Mucosa of descending colon (tissue), 3 donors: ENCODE measurements at regions not wholly inside any gene's neighbourhood (a gene's known extent, or its start where the extent isn't known, plus 50 kb on each side); places are given as distances from the start of the nearest gene placed in this dataset.
"Not testable (repeated sequence)": the region's sequence is repeated elsewhere in the genome, so short reads cannot be mapped to it uniquely, and the experiment has no call there.

Source experiments
- ATAC-seq: fragments of 200-7000 bp; cut with Tn5 transposase; one replicate; pipeline ENCODE4 v1.9.1; 2020; ENCODE audit warnings: mild to moderate bottlenecking, moderate library complexity
- DNase-seq, 3 donors: peaks; one replicate each; pipeline ENCODE4 v3.0.0-alpha.2; 2020
- H3K36me3 ChIP-seq: fragments of 200-600 bp; one replicate; pipeline ENCODE4 v1.8.0; 2021; ENCODE audit warnings: low read depth, mild to moderate bottlenecking
- H3K4me1 ChIP-seq: fragments of 200-600 bp; one replicate; pipeline ENCODE4 v1.8.0; 2021; ENCODE audit warnings: low read depth, mild to moderate bottlenecking
- H3K4me3 ChIP-seq: fragments of 200-600 bp; one replicate; pipeline ENCODE4 v1.8.0; 2021; ENCODE audit warnings: mild to moderate bottlenecking
- H3K9me3 ChIP-seq: fragments of 200-600 bp; one replicate; pipeline ENCODE4 v1.8.0; 2021; ENCODE audit warnings: mild to moderate bottlenecking
- intact Hi-C, 2 donors: fragments of 100-400 bp; cut with DNase I in 1 of 2; cut with micrococcal nuclease in 1 of 2; formaldehyde crosslinking; loops; one replicate each; pipeline versions ENCODE4 v1.11.0 to v1.11.1; 2022; cut with DNase I, micrococcal nuclease
- TF ChIP-seq, protein P1 (sequence below): fragments of 200-600 bp; IDR thresholded peaks from one replicate; pipeline ENCODE4 v1.8.0; 2022; ENCODE audit warnings: antibody characterized with exemption, mild to moderate bottlenecking
- donor health status: DM: no; HTN: no; CAD: no; lungs with moderate emphysema.
- donor health status: DM: no; HTN: no; CAD: no.
- donor health status: DM: no; HTN: yes; CAD: no.

- H3K36me3 ChIP-seq = no peaks in the 10 kb centered on the region
- DNase-seq = no peak
- no peak overlapping the region for H3K4me3 ChIP-seq
- no peak for ATAC-seq
- no peaks in the 10 kb centered on the region for H3K4me1 ChIP-seq
- intact Hi-C loops = no loop called here
- H3K9me3 ChIP-seq = peaks cover 6% of the 10 kb centered on the region
- TF ChIP-seq, protein P1, sequence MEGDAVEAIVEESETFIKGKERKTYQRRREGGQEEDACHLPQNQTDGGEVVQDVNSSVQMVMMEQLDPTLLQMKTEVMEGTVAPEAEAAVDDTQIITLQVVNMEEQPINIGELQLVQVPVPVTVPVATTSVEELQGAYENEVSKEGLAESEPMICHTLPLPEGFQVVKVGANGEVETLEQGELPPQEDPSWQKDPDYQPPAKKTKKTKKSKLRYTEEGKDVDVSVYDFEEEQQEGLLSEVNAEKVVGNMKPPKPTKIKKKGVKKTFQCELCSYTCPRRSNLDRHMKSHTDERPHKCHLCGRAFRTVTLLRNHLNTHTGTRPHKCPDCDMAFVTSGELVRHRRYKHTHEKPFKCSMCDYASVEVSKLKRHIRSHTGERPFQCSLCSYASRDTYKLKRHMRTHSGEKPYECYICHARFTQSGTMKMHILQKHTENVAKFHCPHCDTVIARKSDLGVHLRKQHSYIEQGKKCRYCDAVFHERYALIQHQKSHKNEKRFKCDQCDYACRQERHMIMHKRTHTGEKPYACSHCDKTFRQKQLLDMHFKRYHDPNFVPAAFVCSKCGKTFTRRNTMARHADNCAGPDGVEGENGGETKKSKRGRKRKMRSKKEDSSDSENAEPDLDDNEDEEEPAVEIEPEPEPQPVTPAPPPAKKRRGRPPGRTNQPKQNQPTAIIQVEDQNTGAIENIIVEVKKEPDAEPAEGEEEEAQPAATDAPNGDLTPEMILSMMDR = no peak
Measured at GRCh38 chr3:20490996-20491395, 305.0 kb upstream of the SGO1 start.

- TF ChIP-seq, protein P1 = no peak
- Histone ChIP-seq H3K36me3 (no peaks in the 10 kb centered on the region), H3K4me1 (no peaks in the 10 kb centered on the region), H3K4me3 (no peak overlapping the region), H3K9me3 (peaks cover 8% of the 10 kb centered on the region)
- intact Hi-C loops = no loop called here
- ATAC-seq = no peak
- DNase-seq = no peak
Measured at GRCh38 chr3:20488151-20488550, 302.1 kb upstream of the SGO1 start.

DNA sequence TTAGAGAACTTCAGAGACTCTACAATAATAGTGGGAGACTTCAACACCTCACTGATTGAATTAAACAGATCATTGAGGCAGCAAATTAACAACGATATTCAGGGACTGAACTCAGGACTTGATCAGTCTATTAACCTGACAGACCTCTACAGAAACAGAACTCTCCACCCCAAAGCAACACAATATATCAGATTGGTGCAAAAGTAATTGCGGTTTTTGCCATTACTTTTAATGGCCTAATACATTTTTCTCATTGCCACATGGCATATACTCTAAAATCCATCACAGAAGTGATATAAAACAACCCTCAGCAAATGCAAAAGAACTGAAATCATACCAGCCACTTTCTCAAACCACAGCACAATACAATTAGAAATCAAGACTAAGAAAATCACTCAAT, 298.1 kb upstream of the SGO1 start:
- TF ChIP-seq, protein P1 = no peak
- Histone ChIP-seq H3K36me3 (no peaks in the 10 kb centered on the region), H3K4me1 (no peaks in the 10 kb centered on the region), H3K4me3 (no peak overlapping the region), H3K9me3 (peaks cover 19% of the 10 kb centered on the region)
- no peak for ATAC-seq
- intact Hi-C loops = no loop called here
- no peak for DNase-seq

GRCh38 chr3:20482350-20482749, 296.3 kb upstream of the SGO1 start:
- no peaks in the 10 kb centered on the region for H3K36me3 ChIP-seq
- H3K4me1 ChIP-seq = no peaks in the 10 kb centered on the region
- peaks cover 19% of the 10 kb centered on the region for H3K9me3 ChIP-seq
- TF ChIP-seq, protein P1 = no peak
- intact Hi-C loops = no loop called here
- DNase-seq (no peak), ATAC-seq (no peak)
- no peak overlapping the region for H3K4me3 ChIP-seq

GRCh38 chr3:20480786-20481365, 294.9 kb upstream of the SGO1 start:
- Histone ChIP-seq H3K9me3 (peaks cover 24% of the 10 kb centered on the region), H3K4me3 (no peak overlapping the region), H3K36me3 (no peaks in the 10 kb centered on the region), H3K4me1 (no peaks in the 10 kb centered on the region)
- intact Hi-C loops = no loop called here
- ATAC-seq (no peak), DNase-seq (no peak)
- TF ChIP-seq, protein P1 = no peak

GRCh38 chr3:20478436-20478835, 292.4 kb upstream of the SGO1 start:
- ATAC-seq (no peak), DNase-seq (no peak)
- TF ChIP-seq, protein P1 = no peak
- intact Hi-C loops = no loop called here
- Histone ChIP-seq H3K36me3 (no peaks in the 10 kb centered on the region), H3K9me3 (peaks cover 22% of the 10 kb centered on the region), H3K4me3 (no peak overlapping the region), H3K4me1 (no peaks in the 10 kb centered on the region)

GRCh38 chr3:20464237-20464636, 278.2 kb upstream of the SGO1 start:
- intact Hi-C loops, DNase-seq, H3K36me3 ChIP-seq, H3K4me3 ChIP-seq, ATAC-seq, H3K4me1 ChIP-seq: not testable (repeated sequence)
- peaks cover 33% of the 10 kb centered on the region for H3K9me3 ChIP-seq
